Endothelial cell of umbilical vein (primary cell): ENCODE measurements at regions not wholly inside any gene's neighbourhood (a gene's known extent, or its start where the extent isn't known, plus 50 kb on each side); places are given as distances from the start of the nearest gene placed in this dataset.

Experiments used
- BruUV-seq: library from RNA; stranded (reverse); fragments of 400-500 nt; replicated peaks from 2 replicates; lab custom pipeline; 2021; lab: Mats Ljungman, UMichigan
- CTCF ChIA-PET: fragments of 300-600, 350-600 bp; sonication (Branson Sonifier 250); formaldehyde crosslinking; loops from one replicate; lab custom pipeline; 2021; ENCODE audit warnings: antibody characterized with exemption, inconsistent platforms; lab: Charles Lee
- POLR2A ChIA-PET: fragments of 300-600, 350-600 bp; sonication (Branson Sonifier 250); formaldehyde crosslinking; loops from one replicate; lab custom pipeline; 2021; ENCODE audit warnings: antibody characterized with exemption, inconsistent platforms; lab: Charles Lee
- DNase-seq: peaks from one replicate; pipeline ENCODE4 v3.0.0-alpha.2; 2011; ENCODE audit warnings: low read depth, low spot score
- FAIRE-seq: peaks from 2 replicates; lab custom pipeline; 2011; peaks lifted over from hg19 to GRCh38; lab: Jason Lieb, UNC
- H2AFZ ChIP-seq: 2 replicates; pipeline ENCODE4 v1.6.0; 2012; ENCODE audit warnings: low read depth, low read length, control low read depth, inconsistent platforms
- H3K27ac ChIP-seq: 2 replicates; pipeline ENCODE4 v1.5.1; 2011; ENCODE audit warnings: low read depth, mild to moderate bottlenecking, control low read depth, low read length, moderate library complexity; ENCODE audit not compliant: insufficient read depth
- H3K27me3 ChIP-seq, 2 experiments: 2 replicates each; pipeline versions ENCODE4 v1.6.0 to v1.6.1; 2011; ENCODE audit warnings: low read length in 2 of 2, mixed read lengths in 1 of 2; ENCODE audit not compliant: control insufficient read depth in 2 of 2, insufficient read depth in 2 of 2
- H3K36me3 ChIP-seq, 2 experiments: 2 replicates in 1 of 2; 3 replicates in 1 of 2; pipeline ENCODE4 v1.5.1; 2011; ENCODE audit warnings: low read length in 2 of 2, mild to moderate bottlenecking in 1 of 2, moderate library complexity in 1 of 2; ENCODE audit not compliant: control insufficient read depth in 2 of 2, insufficient read depth in 2 of 2; ENCODE audit errors: extremely low read depth in 1 of 2
- H3K4me1 ChIP-seq: 3 replicates; pipeline ENCODE4 v1.5.1; 2011; ENCODE audit warnings: mild to moderate bottlenecking, low read length; ENCODE audit not compliant: control insufficient read depth, insufficient read depth; ENCODE audit errors: extremely low read depth
- H3K4me2 ChIP-seq: 2 replicates; pipeline ENCODE4 v1.6.1; 2011; ENCODE audit warnings: low read length, control low read depth, mixed read lengths; ENCODE audit not compliant: insufficient read depth
- H3K4me3 ChIP-seq, 3 experiments: fragments of 200-600 bp in 1 of 3; sonication (generic), shearing (Covaris generic) in 1 of 3; replicated peaks in 1 of 3; 2 replicates each; pipeline ENCODE4 v1.5.1; 2011 to 2016; ENCODE audit warnings: control low read depth in 3 of 3, low read length in 3 of 3, mild to moderate bottlenecking in 2 of 3, inconsistent platforms in 1 of 3, low read depth in 1 of 3, moderate library complexity in 1 of 3; ENCODE audit not compliant: insufficient read depth in 1 of 3
- H3K79me2 ChIP-seq: 2 replicates; pipeline ENCODE4 v1.6.0; 2012; ENCODE audit warnings: low read length, inconsistent platforms; ENCODE audit not compliant: control insufficient read depth, insufficient read depth
- H3K9ac ChIP-seq: replicated peaks from 2 replicates; pipeline ENCODE3; 2011; ENCODE audit warnings: low read length, control low read depth; ENCODE audit not compliant: insufficient read depth; ENCODE audit errors: extremely low read depth
- H3K9me1 ChIP-seq: replicated peaks from 3 replicates; pipeline ENCODE4 v1.6.0; 2011; ENCODE audit warnings: mild to moderate bottlenecking, low read length; ENCODE audit not compliant: control insufficient read depth, insufficient read depth; ENCODE audit errors: extremely low read depth
- H3K9me3 ChIP-seq: replicated peaks from 2 replicates; pipeline ENCODE4 v1.5.1; 2012; ENCODE audit warnings: low read length, inconsistent platforms; ENCODE audit not compliant: control insufficient read depth, insufficient read depth
- H4K20me1 ChIP-seq: replicated peaks from 2 replicates; pipeline ENCODE3; 2011; ENCODE audit warnings: mild to moderate bottlenecking, low read length; ENCODE audit not compliant: control insufficient read depth, insufficient read depth; ENCODE audit errors: extremely low read depth
- EZH2 ChIP-seq: IDR thresholded peaks from 2 replicates; pipeline ENCODE4 v1.6.1; 2012; ENCODE audit warnings: borderline replicate concordance, low read depth, mild to moderate bottlenecking, moderate library complexity, low read length, inconsistent platforms; ENCODE audit not compliant: severe bottlenecking
- JUN ChIP-seq: IDR thresholded peaks from 2 replicates; pipeline ENCODE4 v1.6.1; 2011; ENCODE audit warnings: borderline replicate concordance, low read depth; ENCODE audit not compliant: insufficient read length, insufficient read depth
- MYC ChIP-seq: IDR thresholded peaks from one replicate; pipeline ENCODE4 v1.6.1; 2011; ENCODE audit warnings: mild to moderate bottlenecking, low read depth, low read length
- POLR2A ChIP-seq: IDR thresholded peaks from 2 replicates; pipeline ENCODE4 v1.6.1; 2012; ENCODE audit warnings: low read depth, mild to moderate bottlenecking, control low read depth, low read length
- POLR2AphosphoS5 ChIP-seq: IDR thresholded peaks from 2 replicates; pipeline ENCODE4 v1.6.1; 2012; ENCODE audit warnings: low read depth, mild to moderate bottlenecking, control low read depth, low read length, moderate library complexity; ENCODE audit not compliant: insufficient read depth
- dilution Hi-C: fragments of 300-500 bp; cut with MboI; formaldehyde crosslinking; loops from one replicate; pipeline ENCODE4 v1.15.0; 2019; ENCODE audit warnings: low sequenced_read_pairs; ENCODE audit not compliant: extremely low pct_ligation_motif_present
- intact Hi-C: fragments of 100-400 bp; cut with micrococcal nuclease; formaldehyde crosslinking; loops from one replicate; pipeline ENCODE4 v1.10.0; 2022
- TF ChIP-seq, protein P1 (sequence below), 2 donors: IDR thresholded peaks; 1 replicate in 1 of 2; 2 replicates in 1 of 2; pipeline ENCODE4 v1.5.1; 2011; ENCODE audit warnings: low read length in 2 of 2, mild to moderate bottlenecking in 2 of 2, moderate library complexity in 2 of 2, control low read depth in 1 of 2, inconsistent platforms in 1 of 2, low read depth in 1 of 2; ENCODE audit not compliant: insufficient read depth in 1 of 2; ENCODE audit errors: extremely low read depth in 1 of 2
- TF ChIP-seq, protein P2 (sequence below): IDR thresholded peaks from 2 replicates; pipeline ENCODE4 v1.6.1; 2011; ENCODE audit not compliant: insufficient read depth, insufficient read length

- no peak for FAIRE-seq
- no peak overlapping the region for H3K9ac ChIP-seq
- no peak overlapping the region for H3K4me3 ChIP-seq
- H3K4me2 ChIP-seq, result no peak overlapping the region
- dilution Hi-C loops (no loop called here), intact Hi-C loops (no loop called here)
- POLR2A ChIA-PET, result no interaction called here
- H3K9me3 ChIP-seq, result no peaks in the 10 kb centered on the region
- H2AFZ ChIP-seq, result no peak overlapping the region
- no peaks in the 10 kb centered on the region for H3K36me3 ChIP-seq
- no peaks in the 10 kb centered on the region for H3K4me1 ChIP-seq
- no peak for DNase-seq
- no TSS peak for BruUV-seq
- no peaks in the 10 kb centered on the region for H3K27me3 ChIP-seq
- no peaks in the 10 kb centered on the region for H3K9me1 ChIP-seq
- no peaks in the 10 kb centered on the region for H4K20me1 ChIP-seq
- CTCF ChIA-PET, result no interaction called here
- TF ChIP-seq MYC (no peak), POLR2AphosphoS5 (no peak), JUN (no peak), POLR2A (no peak), EZH2 (no peak)
- TF ChIP-seq, protein P1, sequence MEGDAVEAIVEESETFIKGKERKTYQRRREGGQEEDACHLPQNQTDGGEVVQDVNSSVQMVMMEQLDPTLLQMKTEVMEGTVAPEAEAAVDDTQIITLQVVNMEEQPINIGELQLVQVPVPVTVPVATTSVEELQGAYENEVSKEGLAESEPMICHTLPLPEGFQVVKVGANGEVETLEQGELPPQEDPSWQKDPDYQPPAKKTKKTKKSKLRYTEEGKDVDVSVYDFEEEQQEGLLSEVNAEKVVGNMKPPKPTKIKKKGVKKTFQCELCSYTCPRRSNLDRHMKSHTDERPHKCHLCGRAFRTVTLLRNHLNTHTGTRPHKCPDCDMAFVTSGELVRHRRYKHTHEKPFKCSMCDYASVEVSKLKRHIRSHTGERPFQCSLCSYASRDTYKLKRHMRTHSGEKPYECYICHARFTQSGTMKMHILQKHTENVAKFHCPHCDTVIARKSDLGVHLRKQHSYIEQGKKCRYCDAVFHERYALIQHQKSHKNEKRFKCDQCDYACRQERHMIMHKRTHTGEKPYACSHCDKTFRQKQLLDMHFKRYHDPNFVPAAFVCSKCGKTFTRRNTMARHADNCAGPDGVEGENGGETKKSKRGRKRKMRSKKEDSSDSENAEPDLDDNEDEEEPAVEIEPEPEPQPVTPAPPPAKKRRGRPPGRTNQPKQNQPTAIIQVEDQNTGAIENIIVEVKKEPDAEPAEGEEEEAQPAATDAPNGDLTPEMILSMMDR (IDR thresholded peaks at IDR 0.05; ENCODE audit: extremely low read depth in 1 of 2, insufficient read depth in 1 of 2, low read depth in 1 of 2, low read length in 2 of 2), result no peak
- TF ChIP-seq, protein P2, sequence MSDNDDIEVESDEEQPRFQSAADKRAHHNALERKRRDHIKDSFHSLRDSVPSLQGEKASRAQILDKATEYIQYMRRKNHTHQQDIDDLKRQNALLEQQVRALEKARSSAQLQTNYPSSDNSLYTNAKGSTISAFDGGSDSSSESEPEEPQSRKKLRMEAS, result no peak
- no peaks in the 10 kb centered on the region for H3K79me2 ChIP-seq
- H3K27ac ChIP-seq, result no peak overlapping the region
Observed at GRCh38 chr16:65752522-65752844, 614.0 kb upstream of the CDH5 start.
